GM23338 (cell line): ENCODE measurements at regions not wholly inside any gene's neighbourhood (a gene's known extent, or its start where the extent isn't known, plus 50 kb on each side); places are given as distances from the start of the nearest gene placed in this dataset.

Experiments
- ATAC-seq: fragments of 200-7000 bp; cut with Tn5 transposase; 3 replicates; pipeline ENCODE4 v1.9.1; 2020
- DNase-seq: peaks from one replicate; pipeline ENCODE4 v3.0.0-alpha.2; 2015; ENCODE audit warnings: low spot score
- H2AFZ ChIP-seq: fragments of 200-600 bp; sonication (generic); 2 replicates; pipeline ENCODE4 v1.8.0; 2016; ENCODE audit warnings: antibody characterized with exemption, mild to moderate bottlenecking, moderate library complexity
- H3F3A ChIP-seq: fragments of 200-600 bp; sonication (generic); replicated peaks from 2 replicates; pipeline ENCODE4 v1.8.0; 2017; ENCODE audit warnings: antibody characterized with exemption, mixed run types, low read depth
- H3K27ac ChIP-seq: fragments of 200-600 bp; sonication (generic); 2 replicates; pipeline ENCODE4 v1.6.1; 2016; ENCODE audit warnings: low read depth
- H3K27me3 ChIP-seq: fragments of 200-600 bp; sonication (generic); 2 replicates; pipeline ENCODE4 v1.8.0; 2016; ENCODE audit warnings: mild to moderate bottlenecking, mixed run types, moderate library complexity; ENCODE audit not compliant: insufficient read depth
- H3K36me3 ChIP-seq: fragments of 200-600 bp; sonication (generic); 2 replicates; pipeline ENCODE4 v1.8.0; 2016; ENCODE audit warnings: mild to moderate bottlenecking; ENCODE audit not compliant: insufficient read depth
- H3K4me1 ChIP-seq: fragments of 200-600 bp; sonication (generic); 2 replicates; pipeline ENCODE4 v1.8.0; 2016; ENCODE audit warnings: mild to moderate bottlenecking, moderate library complexity; ENCODE audit not compliant: insufficient read depth
- H3K4me2 ChIP-seq: fragments of 200-600 bp; sonication (generic); 2 replicates; pipeline ENCODE4 v1.7.1; 2017; ENCODE audit warnings: mixed run types
- H3K4me3 ChIP-seq: fragments of 200-600 bp; sonication (generic); 2 replicates; pipeline ENCODE4 v1.6.1; 2016; ENCODE audit warnings: mixed run types
- H3K79me2 ChIP-seq: fragments of 200-600 bp; sonication (generic); replicated peaks from 2 replicates; pipeline ENCODE4 v1.8.0; 2017; ENCODE audit warnings: mild to moderate bottlenecking; ENCODE audit not compliant: insufficient read depth
- H3K9me2 ChIP-seq: fragments of 200-600 bp; sonication (generic); 2 replicates; pipeline ENCODE4 v1.8.0; 2017; ENCODE audit not compliant: insufficient read depth
- H4K20me1 ChIP-seq: fragments of 200-600 bp; sonication (generic); replicated peaks from 2 replicates; pipeline ENCODE4 v1.8.0; 2017; ENCODE audit warnings: mild to moderate bottlenecking; ENCODE audit not compliant: insufficient read depth
- H3K27ac Mint-ChIP-seq: 2 replicates; pipeline ENCODE4 v1.8.0; 2020; ENCODE audit warnings: inconsistent platforms, mild to moderate bottlenecking, moderate library complexity, mixed read lengths
- H3K27me3 Mint-ChIP-seq: 3 replicates; pipeline ENCODE4 v1.8.0; 2022; ENCODE audit warnings: low read depth, mild to moderate bottlenecking, moderate library complexity, mixed read lengths, inconsistent platforms; ENCODE audit not compliant: insufficient read depth, poor library complexity
- H3K36me3 Mint-ChIP-seq: 3 replicates; pipeline ENCODE4 v1.8.0; 2021; ENCODE audit warnings: low read depth, mild to moderate bottlenecking, inconsistent platforms, moderate library complexity, mixed read lengths
- H3K4me1 Mint-ChIP-seq: 3 replicates; pipeline ENCODE4 v1.8.0; 2020; ENCODE audit warnings: mild to moderate bottlenecking, inconsistent platforms, mixed read lengths
- H3K4me3 Mint-ChIP-seq: 3 replicates; pipeline ENCODE4 v1.8.0; 2021; ENCODE audit warnings: moderate library complexity, mild to moderate bottlenecking, inconsistent platforms, mixed read lengths
- H3K9me3 Mint-ChIP-seq: 3 replicates; pipeline ENCODE4 v1.8.0; 2020; ENCODE audit warnings: moderate library complexity, mild to moderate bottlenecking, inconsistent platforms, mixed read lengths
- CREB1 ChIP-seq: fragments of 250-450 bp; sonication (Bioruptor Pico); IDR thresholded peaks from 2 replicates; pipeline ENCODE4 v1.5.0; 2020; ENCODE audit warnings: low read depth, mild to moderate bottlenecking, moderate library complexity
- EZH2phosphoT487 ChIP-seq: fragments of 200-600 bp; sonication (generic); IDR thresholded peaks from one replicate; pipeline ENCODE4 v1.8.1; 2018; ENCODE audit warnings: antibody characterized with exemption; ENCODE audit not compliant: unreplicated experiment
- JUNB ChIP-seq: IDR thresholded peaks from one replicate; pipeline ENCODE4 v1.6.1; 2016; ENCODE audit warnings: antibody characterized with exemption; ENCODE audit not compliant: unreplicated experiment
- NANOG ChIP-seq: IDR thresholded peaks from 2 replicates; pipeline ENCODE4 v1.6.1; 2016; ENCODE audit warnings: antibody characterized with exemption, borderline replicate concordance
- ZNF114 ChIP-seq: fragments of 250-450 bp; sonication (Bioruptor Pico); IDR thresholded peaks from 2 replicates; pipeline ENCODE4 v1.5.0; 2020; ENCODE audit warnings: mild to moderate bottlenecking, moderate library complexity
- ZNF331 ChIP-seq: fragments of 250-450 bp; sonication (Bioruptor Pico); IDR thresholded peaks from 2 replicates; pipeline ENCODE4 v1.5.0; 2020; ENCODE audit warnings: low read depth, mild to moderate bottlenecking, moderate library complexity
- TF ChIP-seq, protein P1 (sequence below): fragments of 250-450 bp; sonication (Bioruptor Pico); IDR thresholded peaks from 2 replicates; pipeline ENCODE4 v1.5.0; 2020; ENCODE audit warnings: mild to moderate bottlenecking, moderate library complexity

DNA sequence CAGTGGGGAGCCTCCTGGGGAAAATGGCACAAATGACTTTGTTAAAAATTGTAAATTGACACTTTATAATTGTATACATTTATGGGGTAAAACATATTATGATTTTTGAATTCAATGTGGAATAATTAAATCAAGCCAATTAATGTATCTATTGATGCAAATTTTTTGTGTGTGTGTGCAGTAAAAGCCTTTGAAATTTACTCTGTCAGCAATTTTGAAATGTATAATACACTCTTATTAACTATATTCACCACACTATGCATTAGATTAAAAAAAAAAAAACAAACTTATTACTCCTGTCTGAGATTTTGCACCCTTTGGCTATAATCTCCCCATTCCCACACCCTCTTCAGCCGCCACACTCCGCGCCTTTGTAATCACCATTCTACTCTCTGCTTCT, 119.2 kb downstream of the S1PR1 start (continued):
- TF ChIP-seq, protein P1, sequence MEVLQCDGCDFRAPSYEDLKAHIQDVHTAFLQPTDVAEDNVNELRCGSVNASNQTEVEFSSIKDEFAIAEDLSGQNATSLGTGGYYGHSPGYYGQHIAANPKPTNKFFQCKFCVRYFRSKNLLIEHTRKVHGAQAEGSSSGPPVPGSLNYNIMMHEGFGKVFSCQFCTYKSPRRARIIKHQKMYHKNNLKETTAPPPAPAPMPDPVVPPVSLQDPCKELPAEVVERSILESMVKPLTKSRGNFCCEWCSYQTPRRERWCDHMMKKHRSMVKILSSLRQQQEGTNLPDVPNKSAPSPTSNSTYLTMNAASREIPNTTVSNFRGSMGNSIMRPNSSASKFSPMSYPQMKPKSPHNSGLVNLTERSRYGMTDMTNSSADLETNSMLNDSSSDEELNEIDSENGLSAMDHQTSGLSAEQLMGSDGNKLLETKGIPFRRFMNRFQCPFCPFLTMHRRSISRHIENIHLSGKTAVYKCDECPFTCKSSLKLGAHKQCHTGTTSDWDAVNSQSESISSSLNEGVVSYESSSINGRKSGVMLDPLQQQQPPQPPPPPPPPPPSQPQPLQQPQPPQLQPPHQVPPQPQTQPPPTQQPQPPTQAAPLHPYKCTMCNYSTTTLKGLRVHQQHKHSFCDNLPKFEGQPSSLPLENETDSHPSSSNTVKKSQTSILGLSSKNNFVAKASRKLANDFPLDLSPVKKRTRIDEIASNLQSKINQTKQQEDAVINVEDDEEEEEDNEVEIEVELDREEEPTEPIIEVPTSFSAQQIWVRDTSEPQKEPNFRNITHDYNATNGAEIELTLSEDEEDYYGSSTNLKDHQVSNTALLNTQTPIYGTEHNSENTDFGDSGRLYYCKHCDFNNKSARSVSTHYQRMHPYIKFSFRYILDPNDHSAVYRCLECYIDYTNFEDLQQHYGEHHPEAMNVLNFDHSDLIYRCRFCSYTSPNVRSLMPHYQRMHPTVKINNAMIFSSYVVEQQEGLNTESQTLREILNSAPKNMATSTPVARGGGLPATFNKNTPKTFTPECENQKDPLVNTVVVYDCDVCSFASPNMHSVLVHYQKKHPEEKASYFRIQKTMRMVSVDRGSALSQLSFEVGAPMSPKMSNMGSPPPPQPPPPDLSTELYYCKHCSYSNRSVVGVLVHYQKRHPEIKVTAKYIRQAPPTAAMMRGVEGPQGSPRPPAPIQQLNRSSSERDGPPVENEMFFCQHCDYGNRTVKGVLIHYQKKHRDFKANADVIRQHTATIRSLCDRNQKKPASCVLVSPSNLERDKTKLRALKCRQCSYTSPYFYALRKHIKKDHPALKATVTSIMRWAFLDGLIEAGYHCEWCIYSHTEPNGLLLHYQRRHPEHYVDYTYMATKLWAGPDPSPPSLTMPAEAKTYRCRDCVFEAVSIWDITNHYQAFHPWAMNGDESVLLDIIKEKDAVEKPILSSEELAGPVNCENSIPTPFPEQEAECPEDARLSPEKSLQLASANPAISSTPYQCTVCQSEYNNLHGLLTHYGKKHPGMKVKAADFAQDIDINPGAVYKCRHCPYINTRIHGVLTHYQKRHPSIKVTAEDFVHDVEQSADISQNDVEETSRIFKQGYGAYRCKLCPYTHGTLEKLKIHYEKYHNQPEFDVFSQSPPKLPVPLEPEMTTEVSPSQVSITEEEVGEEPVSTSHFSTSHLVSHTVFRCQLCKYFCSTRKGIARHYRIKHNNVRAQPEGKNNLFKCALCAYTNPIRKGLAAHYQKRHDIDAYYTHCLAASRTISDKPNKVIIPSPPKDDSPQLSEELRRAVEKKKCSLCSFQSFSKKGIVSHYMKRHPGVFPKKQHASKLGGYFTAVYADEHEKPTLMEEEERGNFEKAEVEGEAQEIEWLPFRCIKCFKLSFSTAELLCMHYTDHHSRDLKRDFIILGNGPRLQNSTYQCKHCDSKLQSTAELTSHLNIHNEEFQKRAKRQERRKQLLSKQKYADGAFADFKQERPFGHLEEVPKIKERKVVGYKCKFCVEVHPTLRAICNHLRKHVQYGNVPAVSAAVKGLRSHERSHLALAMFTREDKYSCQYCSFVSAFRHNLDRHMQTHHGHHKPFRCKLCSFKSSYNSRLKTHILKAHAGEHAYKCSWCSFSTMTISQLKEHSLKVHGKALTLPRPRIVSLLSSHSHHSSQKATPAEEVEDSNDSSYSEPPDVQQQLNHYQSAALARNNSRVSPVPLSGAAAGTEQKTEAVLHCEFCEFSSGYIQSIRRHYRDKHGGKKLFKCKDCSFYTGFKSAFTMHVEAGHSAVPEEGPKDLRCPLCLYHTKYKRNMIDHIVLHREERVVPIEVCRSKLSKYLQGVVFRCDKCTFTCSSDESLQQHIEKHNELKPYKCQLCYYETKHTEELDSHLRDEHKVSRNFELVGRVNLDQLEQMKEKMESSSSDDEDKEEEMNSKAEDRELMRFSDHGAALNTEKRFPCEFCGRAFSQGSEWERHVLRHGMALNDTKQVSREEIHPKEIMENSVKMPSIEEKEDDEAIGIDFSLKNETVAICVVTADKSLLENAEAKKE (CRISPR knock-in tag) = no peak
- TF ChIP-seq ZNF331 (CRISPR knock-in tag) (no peak), ZNF114 (CRISPR knock-in tag) (no peak), EZH2phosphoT487 (no peak)

DNA sequence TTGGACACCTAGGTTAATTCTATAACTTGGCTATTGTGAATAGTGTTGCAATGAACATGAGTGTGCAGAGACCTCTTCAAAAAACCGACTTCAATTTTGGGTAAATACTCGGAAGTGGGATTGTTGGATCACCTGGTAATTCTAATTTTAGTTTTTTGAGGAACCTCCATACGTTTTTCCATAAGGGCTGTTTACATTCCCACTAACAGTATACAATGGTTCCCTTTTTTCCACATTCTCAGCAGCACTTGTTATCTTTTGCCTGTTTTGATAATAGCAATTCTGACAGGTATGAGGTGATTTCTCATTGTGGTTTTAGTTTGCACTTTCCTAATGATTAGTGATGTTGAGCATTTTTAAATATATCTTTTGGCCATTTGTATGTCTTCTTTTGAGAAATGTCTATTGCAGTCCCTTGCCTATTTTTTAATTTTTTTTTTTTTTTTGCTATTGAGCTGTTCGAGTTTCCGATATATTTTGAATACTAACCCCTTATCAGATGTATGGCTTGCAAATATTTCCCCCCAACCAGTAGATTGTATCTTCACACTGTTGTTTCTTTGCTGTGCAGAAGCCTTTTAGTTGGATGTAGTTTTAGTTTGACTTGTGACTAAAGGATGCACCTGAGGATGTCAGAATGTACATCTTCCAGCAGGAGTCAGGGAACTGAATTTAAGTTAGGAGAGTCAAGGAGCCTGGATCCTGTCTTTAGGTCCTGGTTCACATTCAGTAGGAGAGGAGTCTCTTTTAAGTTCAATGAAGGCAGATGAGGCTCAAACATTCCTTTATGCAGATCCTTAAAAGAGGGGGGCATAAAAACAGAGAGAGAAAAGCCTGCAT, 120.0 kb downstream of the S1PR1 start:
- no peaks in the 10 kb centered on the region for H3K36me3 Mint-ChIP-seq
- ATAC-seq = peak; percentile 61
- H3K4me1 Mint-ChIP-seq = peaks cover 6% of the 10 kb centered on the region; the same call in 2 of the 3 replicates
- TF ChIP-seq CREB1 (CRISPR knock-in tag) (no peak), ZNF331 (CRISPR knock-in tag) (no peak), JUNB (no peak), NANOG (no peak)
- Histone ChIP-seq H3K27ac (no peak overlapping the region), H3F3A (no peaks in the 10 kb centered on the region), H3K79me2 (no peaks in the 10 kb centered on the region), H3K27me3 (no peaks in the 10 kb centered on the region), H2AFZ (no peak overlapping the region), H3K9me2 (no peaks in the 10 kb centered on the region; the same call in 1 of the 2 replicates), H4K20me1 (no peaks in the 10 kb centered on the region), H3K4me3 (no peak overlapping the region), H3K36me3 (no peaks in the 10 kb centered on the region), H3K4me2 (no peak overlapping the region), H3K4me1 (no peaks in the 10 kb centered on the region)
- peaks cover 6% of the 10 kb centered on the region for H3K27me3 Mint-ChIP-seq
- peak; percentile 8 for DNase-seq
- no peak overlapping the region for H3K27ac Mint-ChIP-seq
- H3K4me3 Mint-ChIP-seq = no peak overlapping the region
- H3K9me3 Mint-ChIP-seq = peaks cover 3% of the 10 kb centered on the region; the same call in 2 of the 3 replicates
